Hepatocyte (in vitro differentiated cells): ENCODE measurements at regions not wholly inside any gene's neighbourhood (a gene's known extent, or its start where the extent isn't known, plus 50 kb on each side); places are given as distances from the start of the nearest gene placed in this dataset.

Experiments used
- EZH2phosphoT487 ChIP-seq: fragments of 200-600 bp; sonication (generic); IDR thresholded peaks from one replicate; pipeline ENCODE4 v1.6.1; 2018; ENCODE audit warnings: antibody characterized with exemption, mild to moderate bottlenecking, low read depth, moderate library complexity; ENCODE audit not compliant: unreplicated experiment, severe bottlenecking
- TF ChIP-seq, protein P1 (sequence below): fragments of 200-600 bp; sonication (generic); IDR thresholded peaks from 2 replicates; pipeline ENCODE4 v1.5.1; 2016; ENCODE audit warnings: antibody characterized with exemption, mild to moderate bottlenecking; ENCODE audit not compliant: poor library complexity

DNA sequence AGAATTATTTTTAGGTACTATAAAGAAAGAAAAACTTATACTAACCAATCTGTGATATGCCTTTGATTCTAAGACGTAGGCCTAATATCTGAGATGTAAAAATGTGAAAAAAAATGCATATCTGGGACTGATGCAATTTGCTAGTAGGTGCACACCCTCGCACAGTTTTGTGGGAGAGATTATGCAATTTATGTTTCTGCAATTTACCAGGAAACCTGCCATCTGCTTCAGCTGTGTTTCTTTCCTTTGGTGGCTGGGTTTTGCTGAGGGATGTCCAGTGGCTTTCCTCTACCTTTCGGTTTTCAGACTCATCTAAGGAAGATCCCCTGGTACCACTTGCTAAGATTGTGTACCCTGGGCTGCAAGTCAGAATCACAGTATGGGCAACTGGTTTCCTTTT lies 186.9 kb downstream of the ZFP64 start:
- TF ChIP-seq, protein P1, sequence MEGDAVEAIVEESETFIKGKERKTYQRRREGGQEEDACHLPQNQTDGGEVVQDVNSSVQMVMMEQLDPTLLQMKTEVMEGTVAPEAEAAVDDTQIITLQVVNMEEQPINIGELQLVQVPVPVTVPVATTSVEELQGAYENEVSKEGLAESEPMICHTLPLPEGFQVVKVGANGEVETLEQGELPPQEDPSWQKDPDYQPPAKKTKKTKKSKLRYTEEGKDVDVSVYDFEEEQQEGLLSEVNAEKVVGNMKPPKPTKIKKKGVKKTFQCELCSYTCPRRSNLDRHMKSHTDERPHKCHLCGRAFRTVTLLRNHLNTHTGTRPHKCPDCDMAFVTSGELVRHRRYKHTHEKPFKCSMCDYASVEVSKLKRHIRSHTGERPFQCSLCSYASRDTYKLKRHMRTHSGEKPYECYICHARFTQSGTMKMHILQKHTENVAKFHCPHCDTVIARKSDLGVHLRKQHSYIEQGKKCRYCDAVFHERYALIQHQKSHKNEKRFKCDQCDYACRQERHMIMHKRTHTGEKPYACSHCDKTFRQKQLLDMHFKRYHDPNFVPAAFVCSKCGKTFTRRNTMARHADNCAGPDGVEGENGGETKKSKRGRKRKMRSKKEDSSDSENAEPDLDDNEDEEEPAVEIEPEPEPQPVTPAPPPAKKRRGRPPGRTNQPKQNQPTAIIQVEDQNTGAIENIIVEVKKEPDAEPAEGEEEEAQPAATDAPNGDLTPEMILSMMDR = no peak
- no peak for TF ChIP-seq EZH2phosphoT487
